Hepatocyte (in vitro differentiated cells): ENCODE measurements at regions not wholly inside any gene's neighbourhood (a gene's known extent, or its start where the extent isn't known, plus 50 kb on each side); places are given as distances from the start of the nearest gene placed in this dataset.

ENCODE experiments used
- DNase-seq: peaks from one replicate; pipeline ENCODE4 v3.0.0-alpha.2; 2016; ENCODE audit warnings: low spot score
- H2AFZ ChIP-seq: fragments of 200-600 bp; sonication (generic); 2 replicates; pipeline ENCODE4 v1.6.0; 2016; ENCODE audit warnings: antibody characterized with exemption, mild to moderate bottlenecking
- H3K27ac ChIP-seq: fragments of 200-600 bp; sonication (generic); 2 replicates; pipeline ENCODE4 v1.5.1; 2016; ENCODE audit warnings: mild to moderate bottlenecking
- H3K27me3 ChIP-seq: fragments of 200-600 bp; sonication (generic); 2 replicates; pipeline ENCODE4 v1.6.1; 2016
- H3K36me3 ChIP-seq: fragments of 200-600 bp; sonication (generic); replicated peaks from 2 replicates; pipeline ENCODE4 v1.5.1; 2016; ENCODE audit warnings: low read depth; ENCODE audit not compliant: insufficient read depth
- H3K4me1 ChIP-seq: fragments of 200-600 bp; sonication (generic); 2 replicates; pipeline ENCODE4 v1.5.1; 2016; ENCODE audit warnings: mild to moderate bottlenecking, moderate library complexity; ENCODE audit not compliant: insufficient read depth
- H3K4me2 ChIP-seq: fragments of 200-600 bp; sonication (generic); 2 replicates; pipeline ENCODE4 v1.6.0; 2016
- H3K4me3 ChIP-seq: fragments of 200-600 bp; sonication (generic); 2 replicates; pipeline ENCODE4 v1.5.1; 2016; ENCODE audit warnings: mild to moderate bottlenecking
- H3K79me2 ChIP-seq: fragments of 200-600 bp; sonication (generic); 2 replicates; pipeline ENCODE4 v1.6.0; 2017; ENCODE audit warnings: mild to moderate bottlenecking
- H3K9me2 ChIP-seq: fragments of 200-600 bp; sonication (generic); replicated peaks from 2 replicates; pipeline ENCODE4 v1.6.0; 2017; ENCODE audit warnings: mild to moderate bottlenecking; ENCODE audit not compliant: insufficient read depth
- H3K9me3 ChIP-seq: fragments of 200-600 bp; sonication (generic); 2 replicates; pipeline ENCODE4 v1.5.1; 2016; ENCODE audit warnings: low read depth, mild to moderate bottlenecking
- H4K20me1 ChIP-seq: fragments of 200-600 bp; sonication (generic); 2 replicates; pipeline ENCODE4 v1.6.0; 2016; ENCODE audit warnings: mild to moderate bottlenecking; ENCODE audit not compliant: insufficient read depth, poor library complexity, severe bottlenecking
- EZH2 ChIP-seq: fragments of 200-600 bp; sonication (generic); IDR thresholded peaks from 2 replicates; pipeline ENCODE4 v1.6.1; 2016; ENCODE audit warnings: antibody characterized with exemption, mild to moderate bottlenecking, borderline replicate concordance
- EZH2phosphoT487 ChIP-seq: fragments of 200-600 bp; sonication (generic); IDR thresholded peaks from one replicate; pipeline ENCODE4 v1.6.1; 2018; ENCODE audit warnings: antibody characterized with exemption, mild to moderate bottlenecking, low read depth, moderate library complexity; ENCODE audit not compliant: unreplicated experiment, severe bottlenecking
- WGBS: methylation state at CpG from one replicate; pipeline ENCODE4 v1.1.6; 2016; ENCODE audit warnings: low lambda C conversion rate; ENCODE audit errors: missing lambda C conversion rate; 5-methylcytosine and 5-hydroxymethylcytosine counted together
- TF ChIP-seq, protein P1 (sequence below): fragments of 200-600 bp; sonication (generic); IDR thresholded peaks from 2 replicates; pipeline ENCODE4 v1.5.1; 2016; ENCODE audit warnings: antibody characterized with exemption, mild to moderate bottlenecking; ENCODE audit not compliant: poor library complexity

- Histone ChIP-seq H3K4me2 (no peak overlapping the region), H3K4me1 (peaks cover 25% of the 10 kb centered on the region), H3K27me3 (no peaks in the 10 kb centered on the region), H3K79me2 (no peaks in the 10 kb centered on the region), H2AFZ (no peak overlapping the region), H3K27ac (no peak overlapping the region), H3K9me2 (no peaks in the 10 kb centered on the region), H3K4me3 (no peak overlapping the region), H4K20me1 (no peaks in the 10 kb centered on the region), H3K36me3 (no peaks in the 10 kb centered on the region), H3K9me3 (no peaks in the 10 kb centered on the region)
- WGBS = 85% methylated on average over 16 of the region's 16 CpGs
- no peak for TF ChIP-seq EZH2
- TF ChIP-seq, protein P1, sequence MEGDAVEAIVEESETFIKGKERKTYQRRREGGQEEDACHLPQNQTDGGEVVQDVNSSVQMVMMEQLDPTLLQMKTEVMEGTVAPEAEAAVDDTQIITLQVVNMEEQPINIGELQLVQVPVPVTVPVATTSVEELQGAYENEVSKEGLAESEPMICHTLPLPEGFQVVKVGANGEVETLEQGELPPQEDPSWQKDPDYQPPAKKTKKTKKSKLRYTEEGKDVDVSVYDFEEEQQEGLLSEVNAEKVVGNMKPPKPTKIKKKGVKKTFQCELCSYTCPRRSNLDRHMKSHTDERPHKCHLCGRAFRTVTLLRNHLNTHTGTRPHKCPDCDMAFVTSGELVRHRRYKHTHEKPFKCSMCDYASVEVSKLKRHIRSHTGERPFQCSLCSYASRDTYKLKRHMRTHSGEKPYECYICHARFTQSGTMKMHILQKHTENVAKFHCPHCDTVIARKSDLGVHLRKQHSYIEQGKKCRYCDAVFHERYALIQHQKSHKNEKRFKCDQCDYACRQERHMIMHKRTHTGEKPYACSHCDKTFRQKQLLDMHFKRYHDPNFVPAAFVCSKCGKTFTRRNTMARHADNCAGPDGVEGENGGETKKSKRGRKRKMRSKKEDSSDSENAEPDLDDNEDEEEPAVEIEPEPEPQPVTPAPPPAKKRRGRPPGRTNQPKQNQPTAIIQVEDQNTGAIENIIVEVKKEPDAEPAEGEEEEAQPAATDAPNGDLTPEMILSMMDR = no peak
- TF ChIP-seq EZH2phosphoT487 = no peak
- DNase-seq = no peak
These were observed 100.9 kb downstream of the RIPK4 start for GRCh38 chr21:41665766-41666595.

DNA sequence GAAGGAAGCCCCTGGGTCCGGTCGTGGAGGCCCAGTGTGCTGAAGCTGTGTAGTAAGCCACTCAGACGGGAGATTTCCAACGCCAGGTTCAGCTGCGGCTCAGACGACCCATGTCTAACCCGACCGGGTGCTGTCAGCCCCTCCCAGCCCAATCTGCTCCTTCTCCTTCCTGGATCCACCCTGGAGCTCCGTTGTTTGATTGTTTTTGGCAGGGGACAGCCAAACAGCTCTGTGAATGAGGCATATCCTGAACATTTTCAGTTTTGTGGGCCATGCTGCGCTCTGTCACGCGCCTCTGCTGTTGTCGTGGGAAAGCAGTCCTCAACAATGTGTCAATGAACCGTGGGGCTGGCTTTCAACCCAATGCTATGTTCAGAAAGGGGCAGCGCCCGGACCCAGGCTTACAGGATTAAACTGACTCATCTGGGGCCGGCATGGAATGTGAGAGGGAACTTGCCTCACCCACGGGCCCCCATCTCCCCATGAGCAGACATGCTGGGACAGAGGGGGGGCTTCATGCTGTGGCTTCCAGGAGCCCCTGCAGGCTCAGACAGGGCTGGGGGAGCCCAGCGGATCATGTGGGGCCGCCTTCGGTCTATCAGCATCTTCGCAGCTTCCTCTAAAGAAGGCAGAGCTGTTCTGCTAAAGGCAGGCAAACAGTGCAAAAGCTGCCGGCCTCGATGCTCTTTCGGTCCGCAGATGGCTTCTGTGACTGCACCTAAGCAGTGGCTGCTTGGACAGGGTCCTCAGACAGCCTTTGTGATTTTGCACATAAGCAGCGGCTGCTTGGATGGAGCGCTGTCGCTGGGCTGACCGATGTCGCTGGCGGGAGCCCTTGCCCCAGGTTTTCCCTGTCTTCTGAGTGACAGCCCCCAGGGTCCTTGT, 101.7 kb downstream of the RIPK4 start:
- DNase-seq = no peak
- H3K27ac ChIP-seq = peak overlapping the region; percentile 72
- 77% methylated on average over 32 of the region's 32 CpGs for WGBS
- H3K9me2 ChIP-seq = no peaks in the 10 kb centered on the region
- no peaks in the 10 kb centered on the region for H3K9me3 ChIP-seq
- no peaks in the 10 kb centered on the region for H3K79me2 ChIP-seq
- no peaks in the 10 kb centered on the region for H4K20me1 ChIP-seq
- H2AFZ ChIP-seq = no peak overlapping the region
- H3K4me2 ChIP-seq = no peak overlapping the region
- no peak overlapping the region for H3K4me3 ChIP-seq
- H3K27me3 ChIP-seq = no peaks in the 10 kb centered on the region
- H3K4me1 ChIP-seq = peaks cover 25% of the 10 kb centered on the region
- no peaks in the 10 kb centered on the region for H3K36me3 ChIP-seq
- no peak for TF ChIP-seq EZH2
- TF ChIP-seq, protein P1 = no peak
- TF ChIP-seq EZH2phosphoT487 = no peak

DNA sequence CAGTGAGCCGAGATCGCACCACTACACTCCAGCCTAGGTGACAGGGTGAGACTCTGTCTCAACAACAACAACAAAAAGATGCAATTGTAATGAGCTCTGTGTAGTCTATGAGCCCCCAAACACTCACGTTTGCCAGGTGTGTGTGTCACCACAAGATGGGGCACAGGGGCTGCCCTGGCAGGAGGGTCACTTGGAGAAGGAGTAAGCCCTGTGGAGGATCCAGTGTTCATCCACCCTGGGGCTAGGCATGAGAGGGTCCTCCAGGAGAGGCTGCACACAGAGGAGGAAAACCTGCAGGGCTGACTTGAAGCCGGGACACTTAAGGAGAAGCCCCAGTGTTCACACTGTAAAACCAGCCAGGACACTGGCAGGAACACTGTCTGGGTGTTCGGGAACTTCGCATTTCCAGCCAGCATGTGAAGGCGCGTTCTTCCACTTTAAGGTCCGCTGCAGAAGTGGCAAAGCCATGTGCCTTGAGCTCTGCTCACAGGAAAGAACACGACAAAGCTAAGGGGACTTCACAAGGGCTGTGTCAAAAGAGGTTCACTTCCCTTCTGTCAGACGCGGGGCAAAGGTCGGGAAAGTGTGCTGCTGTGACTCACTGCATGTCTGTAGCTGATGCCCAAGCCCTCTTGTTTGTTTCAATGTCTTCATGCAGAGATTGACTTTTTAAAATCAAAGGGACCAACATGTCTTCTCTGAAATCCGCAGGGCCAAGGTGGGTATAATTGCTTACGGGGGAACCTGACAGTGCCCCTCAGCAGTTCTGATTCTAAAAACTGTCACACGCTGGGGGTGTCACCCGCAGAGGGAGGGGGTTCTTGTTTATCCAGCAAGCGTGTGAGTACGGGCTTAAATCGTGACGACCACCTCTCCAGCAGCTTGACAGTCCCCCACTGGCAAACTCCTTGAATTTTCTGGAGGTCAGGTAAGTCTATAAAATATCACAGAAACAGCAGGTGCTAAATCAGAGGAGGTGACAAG, 102.8 kb downstream of the RIPK4 start:
- Histone ChIP-seq H3K9me2 (no peaks in the 10 kb centered on the region), H3K27ac (peak overlapping the region; percentile 75), H3K79me2 (no peaks in the 10 kb centered on the region), H3K4me1 (peaks cover 25% of the 10 kb centered on the region), H3K4me3 (no peak overlapping the region), H3K36me3 (no peaks in the 10 kb centered on the region), H2AFZ (no peak overlapping the region), H3K4me2 (no peak overlapping the region), H3K27me3 (no peaks in the 10 kb centered on the region), H3K9me3 (no peaks in the 10 kb centered on the region), H4K20me1 (no peaks in the 10 kb centered on the region)
- WGBS = 67% methylated on average over 21 of the region's 21 CpGs
- DNase-seq = peak; percentile 82
- no peak for TF ChIP-seq EZH2
- TF ChIP-seq, protein P1 = no peak
- TF ChIP-seq EZH2phosphoT487 = no peak
